PC-9 (cell line): ENCODE measurements at regions not wholly inside any gene's neighbourhood (a gene's known extent, or its start where the extent isn't known, plus 50 kb on each side); places are given as distances from the start of the nearest gene placed in this dataset.

Experiments
- EZH2 ChIP-seq: fragments of 200-600 bp; sonication (generic); IDR thresholded peaks from 2 replicates; pipeline ENCODE4 v1.8.0; 2017; ENCODE audit warnings: antibody characterized with exemption, low read depth
- TF ChIP-seq, protein P1 (sequence below): fragments of 200-600 bp; sonication (generic); conservative IDR thresholded peaks from 2 replicates; pipeline ENCODE4 v1.6.1; 2017; ENCODE audit warnings: mixed run types, antibody characterized with exemption, mild to moderate bottlenecking, moderate library complexity

DNA sequence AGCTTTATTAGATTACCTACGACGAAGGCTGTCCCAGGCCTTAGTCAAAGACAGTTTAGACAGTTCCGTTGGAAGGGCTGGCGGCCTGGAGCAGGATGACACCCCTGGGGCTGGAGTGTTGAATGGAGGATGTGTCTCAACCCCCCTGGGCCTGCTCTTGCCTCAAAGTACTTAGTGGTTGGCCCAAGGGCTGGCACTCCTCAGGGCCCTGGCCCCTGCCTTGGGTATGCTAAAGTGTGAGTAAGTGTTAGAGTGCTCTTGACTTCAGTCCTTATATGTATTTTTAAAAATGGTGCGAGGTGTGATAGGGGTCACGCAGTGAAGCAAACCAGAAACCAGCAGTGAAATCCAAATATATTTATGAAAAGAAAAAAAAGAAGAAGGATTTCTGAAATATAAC lies 261.6 kb downstream of the KTN1 start:
- TF ChIP-seq, protein P1, sequence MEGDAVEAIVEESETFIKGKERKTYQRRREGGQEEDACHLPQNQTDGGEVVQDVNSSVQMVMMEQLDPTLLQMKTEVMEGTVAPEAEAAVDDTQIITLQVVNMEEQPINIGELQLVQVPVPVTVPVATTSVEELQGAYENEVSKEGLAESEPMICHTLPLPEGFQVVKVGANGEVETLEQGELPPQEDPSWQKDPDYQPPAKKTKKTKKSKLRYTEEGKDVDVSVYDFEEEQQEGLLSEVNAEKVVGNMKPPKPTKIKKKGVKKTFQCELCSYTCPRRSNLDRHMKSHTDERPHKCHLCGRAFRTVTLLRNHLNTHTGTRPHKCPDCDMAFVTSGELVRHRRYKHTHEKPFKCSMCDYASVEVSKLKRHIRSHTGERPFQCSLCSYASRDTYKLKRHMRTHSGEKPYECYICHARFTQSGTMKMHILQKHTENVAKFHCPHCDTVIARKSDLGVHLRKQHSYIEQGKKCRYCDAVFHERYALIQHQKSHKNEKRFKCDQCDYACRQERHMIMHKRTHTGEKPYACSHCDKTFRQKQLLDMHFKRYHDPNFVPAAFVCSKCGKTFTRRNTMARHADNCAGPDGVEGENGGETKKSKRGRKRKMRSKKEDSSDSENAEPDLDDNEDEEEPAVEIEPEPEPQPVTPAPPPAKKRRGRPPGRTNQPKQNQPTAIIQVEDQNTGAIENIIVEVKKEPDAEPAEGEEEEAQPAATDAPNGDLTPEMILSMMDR = no peak
- no peak for TF ChIP-seq EZH2
